HG02852 (cell line): ENCODE measurements at regions not wholly inside any gene's neighbourhood (a gene's known extent, or its start where the extent isn't known, plus 50 kb on each side); places are given as distances from the start of the nearest gene placed in this dataset.

ENCODE experiments used
- ATAC-seq: cut with Tn5 transposase; IDR thresholded peaks from one replicate; pipeline ENCODE4 v1.9.1; 2021; ENCODE audit warnings: mild to moderate bottlenecking, moderate library complexity; ENCODE audit not compliant: unreplicated experiment

GRCh38 chr3:95055288-95055687 is 992.4 kb downstream of the NSUN3 start:
- no peak for ATAC-seq

DNA sequence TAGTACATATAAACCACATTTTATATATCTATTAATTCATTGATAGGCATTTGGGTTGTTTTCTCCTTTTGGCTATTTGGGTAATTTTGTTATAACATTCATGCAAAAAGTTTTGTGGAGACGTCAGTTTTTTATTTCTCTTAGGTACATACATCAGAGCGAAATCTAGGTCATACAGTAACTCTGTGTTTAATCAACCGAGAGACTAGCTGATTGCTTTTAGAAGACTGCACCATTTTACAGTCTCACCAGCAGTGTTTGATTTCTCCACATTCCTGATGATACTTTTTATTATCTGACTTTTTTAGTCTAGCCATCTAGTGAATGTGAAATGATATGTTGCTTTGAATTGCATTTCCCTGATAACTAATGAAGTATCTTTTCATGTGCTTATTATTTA is 1019.3 kb downstream of the NSUN3 start:
- ATAC-seq = no peak

- ATAC-seq = no peak
Measured at GRCh38 chr3:95084738-95085137, 1021.9 kb downstream of the NSUN3 start.

GRCh38 chr3:95088464-95088863 is 1025.6 kb downstream of the NSUN3 start:
- ATAC-seq = no peak

DNA sequence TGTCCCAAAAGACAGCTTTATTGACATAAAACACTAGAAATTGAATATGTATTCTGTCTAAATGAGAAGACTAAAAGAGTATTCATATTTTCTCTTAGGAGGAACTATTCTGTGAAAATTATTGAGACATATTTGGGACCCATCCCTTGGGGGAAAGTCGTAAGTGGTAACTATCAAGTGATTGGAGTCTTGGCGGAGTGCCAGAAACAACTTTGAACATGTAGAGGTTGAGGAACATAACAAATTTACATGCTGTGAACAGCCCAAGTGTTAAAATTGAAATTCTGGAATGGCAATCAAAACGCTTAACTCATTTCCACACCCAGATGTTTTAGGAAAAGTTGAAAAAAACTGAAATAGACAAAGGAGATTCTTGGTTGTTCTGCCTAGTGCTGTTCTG is 1034.6 kb downstream of the NSUN3 start:
- ATAC-seq = no peak

DNA sequence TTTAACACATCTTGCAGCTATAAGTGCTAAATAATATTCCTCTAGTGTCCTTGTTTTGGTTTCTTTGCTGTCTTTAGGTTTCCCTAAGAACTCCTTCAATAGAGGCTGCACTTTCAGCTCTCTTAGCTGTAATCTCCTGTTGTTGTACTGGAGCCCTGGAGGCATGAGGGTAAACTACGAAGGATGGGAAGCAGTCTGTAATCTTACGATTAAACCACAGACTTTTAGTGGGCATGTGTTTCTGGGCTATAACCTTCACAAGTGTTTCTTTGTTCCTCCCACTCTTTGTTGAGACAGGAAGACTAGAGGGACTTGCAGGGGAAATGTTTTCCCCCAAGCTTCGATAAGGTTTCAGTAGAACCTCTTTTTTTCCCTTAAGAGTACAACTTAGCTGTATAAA is 1058.1 kb downstream of the NSUN3 start:
- ATAC-seq = no peak

- ATAC-seq = no peak
Measured at GRCh38 chr3:95123104-95123503, 1060.2 kb downstream of the NSUN3 start.

- ATAC-seq = no peak
Measured at GRCh38 chr3:95134693-95135413, 1072.0 kb downstream of the NSUN3 start.

GRCh38 chr3:95148107-95148506 is 1085.2 kb downstream of the NSUN3 start:
- ATAC-seq = peak; percentile 47

DNA sequence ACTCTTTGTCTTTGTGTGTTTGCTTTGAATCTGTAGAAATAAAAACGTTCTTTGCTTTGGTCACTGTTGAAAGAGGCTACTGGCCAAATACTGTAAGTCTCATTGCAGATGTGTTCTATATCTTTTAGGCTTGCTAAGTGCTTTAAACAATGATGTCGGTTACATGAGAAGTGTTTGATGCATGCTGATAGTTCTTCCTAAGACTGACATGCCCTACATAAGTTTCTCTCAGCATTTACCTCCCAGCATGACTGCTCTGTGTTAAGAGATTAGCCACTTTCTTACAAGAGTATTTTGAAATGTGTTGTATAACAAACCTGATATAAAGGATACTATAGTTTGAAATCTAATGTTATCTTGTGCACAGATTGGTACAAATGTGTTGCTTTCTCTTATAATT is 1088.7 kb downstream of the NSUN3 start:
- ATAC-seq = no peak

GRCh38 chr3:95154766-95155165 is 1091.9 kb downstream of the NSUN3 start:
- ATAC-seq = no peak

GRCh38 chr3:95162794-95163193 is 1099.9 kb downstream of the NSUN3 start:
- no peak for ATAC-seq

DNA sequence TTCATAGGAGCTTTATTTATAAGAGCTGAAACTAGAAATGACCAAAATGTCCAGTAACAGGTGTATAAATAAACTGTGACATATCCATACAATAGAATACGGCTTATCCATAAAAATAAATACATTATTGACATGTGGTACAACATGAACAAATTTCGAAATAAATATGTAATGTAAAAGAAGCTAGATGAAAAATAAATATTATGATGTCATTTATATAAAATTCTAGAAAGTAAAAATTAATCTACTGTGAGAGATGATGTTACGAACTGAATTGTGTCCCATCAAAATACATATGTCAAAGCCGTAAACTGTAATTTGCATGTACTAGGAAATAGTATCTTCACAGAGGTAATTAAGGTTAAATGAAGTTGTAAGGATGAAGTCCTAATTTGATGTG is 1104.9 kb downstream of the NSUN3 start:
- no peak for ATAC-seq

DNA sequence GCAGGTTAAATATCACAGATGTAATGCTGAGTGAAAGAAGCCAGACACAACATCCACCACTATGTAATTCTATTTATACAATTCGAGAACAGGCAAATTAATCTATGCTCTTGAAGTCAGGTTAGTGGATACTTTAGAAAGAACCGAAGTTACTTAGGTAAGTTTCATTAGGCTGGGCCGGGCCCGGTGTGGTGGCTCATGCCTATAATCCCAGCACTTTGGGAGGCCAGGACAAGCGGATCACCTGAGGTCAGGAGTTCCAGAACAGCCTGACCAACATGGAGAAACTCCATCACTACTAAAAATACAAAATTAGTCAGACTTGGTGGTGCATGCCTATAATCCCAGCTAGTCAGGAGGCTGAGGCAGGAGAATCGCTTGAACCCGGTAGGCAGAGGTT is 1105.7 kb downstream of the NSUN3 start:
- no peak for ATAC-seq

DNA sequence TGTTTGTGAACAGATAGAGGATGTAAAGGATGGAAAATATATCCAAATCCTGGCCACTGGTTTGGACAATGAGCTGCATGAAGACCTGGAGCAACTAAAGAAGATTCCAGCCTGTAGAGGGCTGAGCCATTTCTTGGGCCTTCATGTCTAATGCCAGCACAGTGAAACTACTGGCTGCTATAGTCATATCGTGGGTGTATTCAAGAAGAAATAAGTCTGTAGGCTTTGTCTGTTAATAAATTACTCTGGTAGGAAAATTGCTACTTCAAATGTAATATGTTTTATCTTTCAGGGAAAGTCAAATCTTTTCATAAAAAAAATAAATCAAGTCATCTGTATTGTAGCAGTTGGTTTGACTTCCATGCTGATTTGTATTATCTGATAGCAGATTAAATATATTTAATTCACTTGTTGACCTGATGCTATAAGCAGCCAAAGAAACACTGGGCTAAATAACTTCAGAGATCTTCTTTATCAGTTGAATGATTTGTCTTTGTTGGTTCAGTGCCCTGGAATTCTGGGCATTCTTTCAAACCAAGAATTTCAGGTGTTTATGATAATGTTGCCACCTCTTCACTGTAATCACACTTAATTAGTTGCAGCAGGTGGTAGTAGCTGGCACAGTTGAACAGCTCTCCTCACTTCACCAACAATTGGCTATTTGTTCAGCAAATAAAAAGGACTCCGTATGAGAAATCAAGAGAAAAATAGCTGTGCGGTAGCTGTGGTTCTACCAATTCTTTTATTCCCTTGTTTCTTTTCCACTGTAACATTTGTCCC is 1109.5 kb downstream of the NSUN3 start:
- ATAC-seq = no peak

DNA sequence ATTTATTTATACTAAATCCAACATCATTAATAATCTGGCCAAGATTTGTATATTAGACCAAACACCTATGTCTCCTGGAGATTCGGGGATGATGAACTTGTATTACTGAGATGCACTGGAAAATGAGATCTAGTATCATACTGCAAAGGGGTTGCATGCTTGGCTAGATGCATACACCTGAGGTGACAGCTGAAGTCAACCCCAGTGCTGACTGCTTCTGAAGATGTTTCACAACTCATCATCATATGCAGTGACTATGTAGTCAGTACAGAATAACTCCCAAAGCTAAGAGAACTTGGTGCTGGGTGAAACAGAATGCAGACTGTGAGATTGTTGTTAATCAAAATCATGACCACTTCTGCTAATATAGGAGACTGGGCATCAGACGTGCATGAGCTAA is 1114.2 kb downstream of the NSUN3 start:
- no peak for ATAC-seq

GRCh38 chr3:95184038-95184437 is 1121.2 kb downstream of the NSUN3 start:
- no peak for ATAC-seq

DNA sequence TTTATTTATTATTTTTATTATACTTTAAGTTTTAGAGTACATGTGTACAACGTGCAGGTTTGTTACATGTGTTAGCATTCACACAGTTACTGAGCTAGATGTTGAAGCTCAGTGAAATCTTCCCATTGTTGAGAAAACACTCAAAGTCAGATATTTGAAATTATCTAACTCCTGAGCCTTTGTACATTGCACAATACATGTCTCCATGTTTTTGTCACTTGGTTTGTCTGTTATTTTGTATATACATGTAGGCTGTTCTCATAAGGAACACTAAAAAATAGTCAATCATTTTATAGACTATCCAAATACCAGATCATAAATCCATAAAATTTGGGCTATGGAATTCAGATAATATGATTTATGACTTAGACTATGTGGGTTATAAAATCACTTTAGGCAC is 1126.5 kb downstream of the NSUN3 start:
- no peak for ATAC-seq

DNA sequence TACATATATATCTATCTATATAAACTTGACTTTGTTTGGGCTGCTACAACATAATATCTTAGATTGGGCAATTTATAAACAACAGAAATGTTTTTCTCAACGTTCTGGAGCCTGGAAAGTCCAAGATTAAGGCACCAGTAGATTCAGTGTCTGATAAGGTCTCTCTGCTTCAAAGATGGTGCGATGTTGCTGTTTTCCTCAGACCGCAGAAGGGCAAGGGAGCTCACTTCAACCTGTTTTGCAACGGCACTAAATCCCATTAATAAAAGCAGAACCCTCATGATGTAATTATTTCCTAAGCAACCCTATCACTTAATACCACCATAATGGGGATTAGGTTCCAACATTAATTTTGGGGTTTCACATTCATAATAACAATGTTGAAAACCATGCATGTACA is 1134.8 kb downstream of the NSUN3 start:
- ATAC-seq = no peak

GRCh38 chr3:95200384-95200783 is 1137.5 kb downstream of the NSUN3 start:
- no peak for ATAC-seq

DNA sequence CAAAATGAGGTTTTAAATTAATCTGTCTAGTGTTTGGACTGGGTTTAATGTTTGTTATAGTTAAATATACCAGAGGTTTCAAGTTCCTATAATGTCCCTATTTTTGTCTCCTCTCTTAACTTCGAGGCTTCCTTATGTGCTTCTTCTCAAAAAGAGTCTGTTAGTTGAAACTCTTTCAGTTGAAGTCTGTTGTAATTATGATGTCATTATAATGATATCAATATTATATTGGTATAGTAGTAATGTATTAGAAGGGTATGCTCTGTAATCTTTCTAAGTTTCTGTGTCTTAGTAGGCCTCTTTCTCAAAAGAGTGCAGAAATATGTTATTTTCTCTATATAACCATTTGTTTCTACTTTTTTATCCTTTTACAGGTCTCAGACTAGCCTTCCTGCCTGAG is 1148.0 kb downstream of the NSUN3 start:
- no peak for ATAC-seq

DNA sequence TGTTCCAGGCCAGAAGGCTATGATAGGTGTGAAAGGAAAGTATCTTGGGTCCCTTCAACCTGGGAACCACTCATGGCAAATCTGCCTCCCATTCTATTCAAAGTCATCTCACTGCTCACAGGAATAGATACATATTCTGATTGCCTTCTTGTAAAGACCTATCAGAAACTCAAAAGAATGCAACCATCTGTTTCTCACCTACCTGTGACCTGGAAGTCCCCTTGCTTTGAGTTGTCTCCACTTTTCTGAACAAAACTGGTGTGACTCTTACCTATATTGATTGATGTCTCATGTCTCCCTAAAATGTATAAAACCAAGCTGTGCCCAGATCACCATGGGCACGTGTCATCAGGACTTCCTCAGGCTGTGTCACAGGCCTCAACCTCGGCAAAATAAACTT is 1149.3 kb downstream of the NSUN3 start:
- no peak for ATAC-seq
